Stimulated activated naive CD8-positive, alpha-beta T cell treated with anti-CD3 and anti-CD28 coated beads, Interleukin-15, amount 100 ng/mL, for 72 hours (primary cell): ENCODE measurements at regions not wholly inside any gene's neighbourhood (a gene's known extent, or its start where the extent isn't known, plus 50 kb on each side); places are given as distances from the start of the nearest gene placed in this dataset.

Source experiments
- ATAC-seq: fragments of 150-1000 bp; cut with Tn5 transposase; 2 replicates; pipeline ENCODE4 v1.10.0; 2021; ENCODE audit warnings: mild to moderate bottlenecking, moderate library complexity
- DNase-seq, 2 donors: peaks; one replicate each; pipeline ENCODE4 v3.0.0; 2021 to 2022
- H3K27ac Mint-ChIP-seq, 2 donors: one replicate each; pipeline ENCODE4 v1.8.0; 2022; ENCODE audit warnings: mild to moderate bottlenecking in 2 of 2, mixed read lengths in 2 of 2, moderate library complexity in 2 of 2
- H3K27me3 Mint-ChIP-seq: one replicate; pipeline ENCODE4 v1.8.0; 2022; ENCODE audit warnings: mixed read lengths
- H3K4me1 Mint-ChIP-seq: one replicate; pipeline ENCODE4 v1.8.0; 2022; ENCODE audit warnings: mild to moderate bottlenecking, mixed read lengths
- H3K4me3 Mint-ChIP-seq, 2 donors: one replicate each; pipeline ENCODE4 v1.8.0; 2022; ENCODE audit warnings: mild to moderate bottlenecking in 2 of 2, mixed read lengths in 2 of 2, moderate library complexity in 1 of 2
- H3K9me3 Mint-ChIP-seq, 2 donors: one replicate each; pipeline ENCODE4 v1.8.0; 2022; ENCODE audit warnings: mixed read lengths in 2 of 2

DNA sequence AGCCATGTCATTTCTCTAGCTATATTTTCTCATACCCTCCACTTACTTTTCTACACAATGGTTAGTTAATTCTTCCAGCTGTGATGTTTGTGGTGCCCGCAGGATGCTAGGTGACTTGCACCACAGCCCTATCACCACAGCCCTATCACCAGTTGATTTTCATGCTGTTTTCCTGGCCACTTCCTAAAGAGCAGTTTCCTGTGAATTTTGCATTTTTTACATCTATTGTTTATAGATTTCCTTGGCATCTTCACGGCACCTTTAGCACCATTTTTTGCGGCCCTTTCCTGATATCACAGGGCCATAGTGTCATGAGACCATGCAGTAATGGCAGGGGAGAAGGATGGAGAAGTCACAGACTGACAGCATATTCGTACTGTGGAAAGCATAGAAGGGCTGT lies 132.9 kb upstream of the PRICKLE2 start:
- Mint-ChIP-seq H3K4me1 (peaks cover 27% of the 10 kb centered on the region), H3K4me3 (no peak overlapping the region), H3K27ac (no peak overlapping the region), H3K9me3 (no peaks in the 10 kb centered on the region), H3K27me3 (peaks cover 20% of the 10 kb centered on the region)
- ATAC-seq (no peak), DNase-seq (no peak)

DNA sequence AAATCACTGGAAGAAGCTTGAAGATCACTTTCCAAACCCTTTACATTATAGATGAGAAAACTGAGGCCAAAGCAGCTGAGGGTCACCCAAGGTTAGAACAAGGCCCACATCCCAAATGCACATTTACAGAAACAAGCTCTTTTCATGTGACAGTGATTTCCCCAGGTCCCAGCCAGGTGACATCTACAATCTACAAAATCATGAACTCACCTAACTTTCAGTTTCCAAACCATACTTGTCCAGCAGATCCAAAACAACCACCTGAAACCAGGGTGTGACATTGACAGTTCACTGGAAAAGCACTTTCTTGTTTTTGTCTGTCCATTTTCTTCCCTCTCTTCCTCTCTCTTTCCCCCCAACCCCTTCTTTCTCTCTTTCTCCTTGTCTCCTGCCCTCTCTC lies 132.2 kb upstream of the PRICKLE2 start:
- H3K4me1 Mint-ChIP-seq = peaks cover 27% of the 10 kb centered on the region
- H3K4me3 Mint-ChIP-seq = no peak overlapping the region
- H3K27me3 Mint-ChIP-seq = peaks cover 20% of the 10 kb centered on the region
- ATAC-seq = no peak
- no peak for DNase-seq
- H3K9me3 Mint-ChIP-seq = no peaks in the 10 kb centered on the region
- H3K27ac Mint-ChIP-seq = no peak overlapping the region

DNA sequence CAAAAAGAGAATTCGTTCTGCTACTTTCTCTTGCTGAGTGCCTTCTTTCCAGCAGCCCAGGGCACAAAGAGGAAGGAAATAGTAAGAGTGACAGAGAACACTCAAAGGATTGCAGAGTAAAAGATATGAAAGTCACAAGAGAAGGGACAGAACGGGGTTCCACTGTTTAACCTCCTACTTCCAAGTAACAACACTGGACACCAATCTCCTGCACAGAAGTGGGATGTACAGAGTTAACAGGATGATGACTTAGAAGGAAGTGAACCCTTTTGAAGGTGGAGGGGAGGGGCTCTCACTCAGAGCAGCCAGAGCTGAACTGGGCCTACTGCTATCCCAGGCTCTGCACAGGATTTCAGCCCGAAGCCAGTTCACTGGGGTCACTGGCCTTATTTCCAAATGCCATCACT lies 130.1 kb upstream of the PRICKLE2 start:
- H3K27ac Mint-ChIP-seq = no peak overlapping the region
- H3K4me3 Mint-ChIP-seq = no peak overlapping the region
- ATAC-seq = peak; percentile 59
- no peaks in the 10 kb centered on the region for H3K9me3 Mint-ChIP-seq
- no peak for DNase-seq
- peaks cover 9% of the 10 kb centered on the region for H3K27me3 Mint-ChIP-seq
- peaks cover 38% of the 10 kb centered on the region for H3K4me1 Mint-ChIP-seq

DNA sequence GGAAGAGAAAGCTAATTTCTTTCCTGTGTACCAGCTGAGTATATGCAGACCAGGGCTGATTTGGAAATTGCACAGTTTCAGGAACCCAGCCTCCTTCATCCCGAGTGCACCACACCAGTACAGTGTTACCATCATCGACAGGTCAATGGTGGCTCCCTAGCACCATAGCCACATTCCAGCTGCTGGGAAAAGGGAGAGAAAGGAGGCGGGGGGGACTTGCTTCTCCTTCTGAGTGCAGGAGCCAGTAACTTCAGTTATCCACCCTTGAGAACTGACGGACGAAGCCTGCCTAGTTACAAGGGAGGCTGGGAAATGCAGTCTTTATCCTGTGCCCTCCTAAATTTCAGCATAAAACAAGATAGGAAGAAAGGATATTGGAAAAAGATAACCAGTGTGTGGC lies 129.7 kb upstream of the PRICKLE2 start:
- ATAC-seq (no peak), DNase-seq (no peak)
- H3K27ac Mint-ChIP-seq = no peak overlapping the region
- H3K9me3 Mint-ChIP-seq = no peaks in the 10 kb centered on the region
- peaks cover 5% of the 10 kb centered on the region for H3K27me3 Mint-ChIP-seq
- peaks cover 40% of the 10 kb centered on the region for H3K4me1 Mint-ChIP-seq
- H3K4me3 Mint-ChIP-seq = no peak overlapping the region

DNA sequence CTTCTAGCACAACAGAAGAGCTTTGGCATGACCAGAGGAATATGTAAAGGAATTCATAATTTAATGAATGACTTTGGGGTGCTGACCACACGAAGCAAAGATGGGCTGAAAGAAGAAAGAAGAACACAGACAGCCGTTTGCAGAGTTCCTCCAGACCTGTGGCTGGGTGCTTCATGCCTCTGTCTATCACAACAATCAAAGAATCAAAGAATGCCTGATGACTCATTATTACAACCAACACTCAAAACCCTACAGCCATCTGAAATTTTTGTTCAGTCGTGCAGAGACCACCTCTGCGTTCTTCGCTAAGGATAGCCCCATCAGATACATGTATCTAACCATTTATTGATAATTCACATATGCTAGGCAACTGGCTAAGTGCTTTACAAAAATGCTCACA lies 129.0 kb upstream of the PRICKLE2 start:
- H3K27ac Mint-ChIP-seq = no peak overlapping the region

DNA sequence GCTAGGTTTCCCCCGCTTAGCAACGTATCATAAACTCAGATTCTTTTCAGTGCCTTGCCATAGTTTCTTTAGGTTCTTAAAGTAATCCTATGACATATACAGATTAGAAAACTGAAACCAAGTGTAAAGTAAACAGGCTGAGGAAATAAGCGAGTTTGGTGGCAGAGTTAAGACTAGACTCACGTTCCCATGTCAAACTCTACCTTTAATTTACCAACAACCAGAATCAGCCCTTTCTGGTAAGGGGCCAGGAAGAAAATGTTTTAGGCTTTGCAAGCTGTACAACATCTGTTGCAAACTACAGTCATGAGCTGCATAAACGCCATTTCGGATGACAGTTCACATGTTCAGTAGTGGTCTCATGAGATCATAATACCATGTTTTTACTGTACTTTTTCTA lies 128.0 kb upstream of the PRICKLE2 start:
- Mint-ChIP-seq H3K9me3 (no peaks in the 10 kb centered on the region), H3K4me3 (no peak overlapping the region), H3K4me1 (peaks cover 44% of the 10 kb centered on the region), H3K27ac (no peak overlapping the region), H3K27me3 (peaks cover 9% of the 10 kb centered on the region)
- ATAC-seq (no peak), DNase-seq (no peak)

More for the DNA sequence above, 129.0 kb upstream of the PRICKLE2 start:
- Mint-ChIP-seq H3K27me3 (no peaks in the 10 kb centered on the region), H3K9me3 (no peaks in the 10 kb centered on the region), H3K4me1 (peaks cover 42% of the 10 kb centered on the region), H3K4me3 (no peak overlapping the region)
- no peak for ATAC-seq
- no peak for DNase-seq

DNA sequence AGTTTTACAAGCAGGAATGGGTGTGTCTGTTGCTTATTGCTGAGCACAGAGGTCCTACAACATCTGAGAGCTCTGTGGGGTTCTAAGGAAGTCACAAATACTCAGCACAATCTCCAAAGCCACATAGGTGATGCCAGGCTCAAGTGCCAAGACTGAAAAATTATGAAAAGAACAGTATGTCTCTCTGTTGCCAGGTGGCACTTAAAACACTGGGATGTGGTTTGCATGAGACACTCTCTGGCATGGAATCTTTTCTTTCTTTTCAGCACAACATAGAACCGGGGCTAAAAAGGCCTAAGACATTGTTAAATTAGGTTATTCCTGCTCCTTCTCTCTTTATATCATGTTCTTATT lies 127.3 kb upstream of the PRICKLE2 start:
- no peak overlapping the region for H3K27ac Mint-ChIP-seq
- ATAC-seq = no peak
- H3K4me1 Mint-ChIP-seq = peaks cover 38% of the 10 kb centered on the region
- no peak for DNase-seq
- no peak overlapping the region for H3K4me3 Mint-ChIP-seq
- H3K27me3 Mint-ChIP-seq = peaks cover 15% of the 10 kb centered on the region
- H3K9me3 Mint-ChIP-seq = no peaks in the 10 kb centered on the region

DNA sequence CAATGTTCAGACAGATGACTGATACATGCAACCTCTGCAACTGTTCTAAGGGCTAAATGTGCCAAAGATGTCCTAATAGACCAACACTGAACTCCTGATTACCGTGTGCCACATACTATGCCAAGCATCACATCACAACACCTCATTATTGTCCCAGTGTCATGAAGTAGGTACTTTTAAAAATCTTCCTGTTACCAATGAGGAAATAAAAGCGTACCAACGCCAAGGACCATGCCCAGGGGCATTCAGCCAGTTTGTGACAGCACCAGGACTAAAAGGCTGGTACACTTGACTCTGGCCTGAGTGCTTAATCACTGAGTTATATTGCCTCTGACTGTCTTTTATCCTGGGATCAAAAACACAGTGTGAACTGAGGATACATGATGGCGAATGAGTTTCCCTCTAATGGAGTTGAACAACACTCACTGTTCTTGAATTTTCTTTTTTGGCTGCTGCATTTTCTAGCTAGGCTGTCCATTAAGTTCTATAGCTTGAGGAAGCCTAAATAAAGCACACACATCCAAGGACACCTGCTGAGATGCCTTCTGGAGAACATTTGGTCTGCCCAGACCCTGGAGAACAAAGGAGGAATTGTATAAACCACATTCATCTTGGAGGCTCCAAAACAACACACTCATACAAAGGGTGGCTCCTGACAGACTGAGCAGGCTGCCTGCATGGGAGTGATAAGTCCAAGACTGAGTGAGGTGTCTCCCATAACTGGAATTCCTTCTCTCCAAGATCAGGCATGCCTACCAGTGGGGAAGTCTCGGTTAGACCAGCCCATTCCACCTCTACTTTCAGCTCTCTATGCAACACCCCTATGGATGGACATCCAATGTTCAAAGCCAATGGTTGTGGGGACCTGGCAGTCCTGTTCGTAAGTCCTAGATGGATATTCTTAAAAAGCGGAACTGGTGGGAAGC lies 126.7 kb upstream of the PRICKLE2 start:
- Mint-ChIP-seq H3K27ac (no peak overlapping the region), H3K9me3 (no peaks in the 10 kb centered on the region), H3K4me1 (peaks cover 34% of the 10 kb centered on the region), H3K27me3 (peaks cover 16% of the 10 kb centered on the region), H3K4me3 (no peak overlapping the region)
- no peak for DNase-seq
- no peak for ATAC-seq

DNA sequence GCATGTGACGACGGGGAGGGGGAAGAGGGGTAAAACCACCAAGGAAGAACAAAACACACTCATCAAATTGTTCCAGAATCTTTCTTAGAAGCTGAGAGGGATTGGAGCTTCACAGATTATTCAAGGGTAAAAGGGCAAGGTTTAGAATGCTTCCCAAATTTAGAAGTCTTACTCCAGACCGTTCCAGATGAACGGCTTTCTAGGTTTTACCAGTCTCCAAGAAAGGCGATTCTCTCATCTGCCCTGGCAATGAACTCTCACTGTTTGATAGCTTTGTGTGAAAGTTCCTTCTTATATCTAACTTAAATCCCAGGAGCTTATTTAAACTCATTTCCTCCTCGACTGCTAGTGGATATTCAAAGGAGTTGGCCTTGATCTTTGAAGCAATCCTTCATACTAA lies 124.3 kb upstream of the PRICKLE2 start:
- Mint-ChIP-seq H3K4me3 (no peak overlapping the region), H3K27ac (no peak overlapping the region), H3K4me1 (peaks cover 18% of the 10 kb centered on the region), H3K27me3 (peaks cover 33% of the 10 kb centered on the region), H3K9me3 (no peaks in the 10 kb centered on the region)
- ATAC-seq (no peak), DNase-seq (no peak)

DNA sequence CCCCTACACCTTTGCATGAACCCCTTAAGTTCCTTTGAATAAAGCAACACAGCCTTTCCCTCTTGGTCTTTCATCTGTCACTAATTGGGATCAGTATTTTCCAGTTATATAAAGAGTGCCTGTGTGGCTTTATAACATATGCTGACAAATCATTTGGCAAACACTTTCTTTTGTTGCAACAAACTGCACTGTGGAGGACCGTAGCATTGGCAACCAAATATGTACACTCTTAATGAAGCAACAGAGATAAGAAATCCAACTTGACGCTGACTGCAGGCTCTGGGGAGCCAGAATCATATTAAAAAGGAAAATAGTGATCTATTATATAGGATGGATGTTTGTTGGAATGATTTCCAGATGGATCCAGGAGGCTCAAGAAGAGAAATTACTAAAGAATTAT lies 120.1 kb upstream of the PRICKLE2 start:
- Mint-ChIP-seq H3K4me3 (no peak overlapping the region), H3K27ac (no peak overlapping the region), H3K9me3 (no peaks in the 10 kb centered on the region), H3K4me1 (peaks cover 7% of the 10 kb centered on the region), H3K27me3 (peaks cover 42% of the 10 kb centered on the region)
- ATAC-seq (no peak), DNase-seq (no peak)

DNA sequence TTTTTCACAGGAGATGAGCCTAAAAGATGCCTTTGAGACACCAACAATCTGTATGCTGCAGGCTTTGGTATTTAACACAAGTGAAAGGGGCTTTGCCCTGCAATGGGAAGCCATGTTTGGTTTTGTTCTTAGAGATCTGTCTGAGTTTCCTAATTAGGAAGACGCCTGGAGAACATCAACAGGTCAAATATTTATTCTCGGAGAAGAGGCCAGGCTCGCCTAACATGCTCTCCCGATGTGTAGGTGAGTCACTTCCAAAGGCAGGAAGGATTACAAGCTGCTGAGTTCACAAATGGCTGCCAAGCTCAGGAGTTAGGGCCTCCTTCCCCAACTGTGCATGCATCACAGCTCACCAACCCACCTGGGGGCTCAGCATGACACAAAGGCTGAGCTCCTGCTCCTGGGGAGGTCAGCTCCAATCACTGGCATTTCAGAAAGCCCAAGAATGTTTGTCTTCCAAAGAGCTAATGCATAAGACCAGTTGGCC lies 119.5 kb upstream of the PRICKLE2 start:
- Mint-ChIP-seq H3K4me3 (no peak overlapping the region), H3K9me3 (no peaks in the 10 kb centered on the region), H3K27me3 (peaks cover 42% of the 10 kb centered on the region), H3K4me1 (peaks cover 5% of the 10 kb centered on the region), H3K27ac (no peak overlapping the region)
- no peak for ATAC-seq
- no peak for DNase-seq

DNA sequence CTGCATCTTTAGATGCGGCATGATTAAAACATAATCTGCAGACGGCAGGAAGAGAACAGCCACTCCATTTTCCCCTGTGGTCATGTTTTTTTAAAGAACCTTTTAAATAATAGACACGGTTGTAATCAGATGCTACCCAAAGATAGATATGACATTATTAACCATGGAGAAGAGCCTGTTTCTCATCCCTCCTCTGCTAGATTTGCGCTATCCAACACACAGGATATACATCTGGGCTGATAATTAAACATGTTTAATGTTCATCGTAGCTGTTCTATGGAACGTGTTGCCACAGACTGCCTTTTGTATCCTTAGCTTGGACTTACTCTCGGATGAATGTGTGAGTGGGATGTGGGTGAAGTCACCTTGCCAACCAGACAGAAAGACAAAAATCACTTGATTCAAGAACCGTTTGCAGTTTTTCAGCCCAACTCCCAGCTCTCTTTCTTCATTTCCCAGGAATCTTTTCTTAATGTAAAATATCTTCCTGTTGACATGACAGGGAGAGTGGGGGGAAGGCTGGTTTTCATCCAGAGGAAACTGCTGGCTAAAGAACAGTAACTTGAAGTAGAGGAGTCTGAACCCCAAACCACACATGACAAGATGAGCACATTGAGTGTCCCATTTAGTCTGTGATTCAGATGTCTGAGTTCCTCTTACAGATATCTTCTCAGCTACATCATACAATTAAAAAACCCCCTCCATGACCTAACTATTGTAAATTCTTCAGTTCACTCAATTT lies 118.6 kb upstream of the PRICKLE2 start:
- peaks cover 39% of the 10 kb centered on the region for H3K27me3 Mint-ChIP-seq
- H3K9me3 Mint-ChIP-seq = no peaks in the 10 kb centered on the region
- H3K27ac Mint-ChIP-seq = no peak overlapping the region
- ATAC-seq (no peak), DNase-seq (no peak)
- no peak overlapping the region for H3K4me3 Mint-ChIP-seq
- H3K4me1 Mint-ChIP-seq = no peaks in the 10 kb centered on the region

DNA sequence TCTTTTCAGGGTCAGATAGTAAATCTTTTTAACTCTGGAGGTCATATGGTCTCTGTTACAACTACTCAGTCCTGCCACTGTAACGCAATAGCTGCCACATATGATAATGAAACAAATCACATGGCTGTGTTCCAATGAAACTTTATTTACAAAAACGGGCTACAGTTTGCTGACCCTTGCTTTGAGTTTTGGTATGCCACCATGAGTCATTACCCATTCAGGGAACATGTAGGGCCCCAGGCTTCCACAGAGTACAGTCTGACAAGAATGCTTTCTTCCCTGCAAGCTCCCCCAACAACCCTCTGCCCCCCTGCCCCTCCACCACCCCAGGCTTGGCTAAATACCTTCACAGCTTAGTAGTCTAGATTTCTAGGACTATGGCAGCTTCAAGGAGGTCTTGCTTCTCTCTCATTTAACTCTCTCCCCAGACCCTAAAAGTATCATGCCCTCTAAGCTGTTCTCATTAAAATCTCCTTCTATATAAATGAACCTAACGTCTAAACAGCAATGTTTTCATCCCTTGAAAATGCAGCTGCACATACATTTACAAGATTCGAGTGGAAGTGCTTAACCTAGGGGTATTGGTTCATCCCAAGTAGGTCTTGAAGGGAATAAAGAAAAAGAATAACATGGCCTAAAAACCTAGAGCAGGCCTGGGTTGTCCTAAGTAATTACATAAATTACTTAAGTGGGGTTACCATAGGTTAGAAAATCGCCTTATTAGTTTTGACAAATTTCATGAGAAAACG lies 117.8 kb upstream of the PRICKLE2 start:
- Mint-ChIP-seq H3K27me3 (peaks cover 31% of the 10 kb centered on the region), H3K4me1 (no peaks in the 10 kb centered on the region), H3K27ac (no peak overlapping the region), H3K4me3 (no peak overlapping the region), H3K9me3 (no peaks in the 10 kb centered on the region)
- DNase-seq = no peak
- ATAC-seq = no peak

DNA sequence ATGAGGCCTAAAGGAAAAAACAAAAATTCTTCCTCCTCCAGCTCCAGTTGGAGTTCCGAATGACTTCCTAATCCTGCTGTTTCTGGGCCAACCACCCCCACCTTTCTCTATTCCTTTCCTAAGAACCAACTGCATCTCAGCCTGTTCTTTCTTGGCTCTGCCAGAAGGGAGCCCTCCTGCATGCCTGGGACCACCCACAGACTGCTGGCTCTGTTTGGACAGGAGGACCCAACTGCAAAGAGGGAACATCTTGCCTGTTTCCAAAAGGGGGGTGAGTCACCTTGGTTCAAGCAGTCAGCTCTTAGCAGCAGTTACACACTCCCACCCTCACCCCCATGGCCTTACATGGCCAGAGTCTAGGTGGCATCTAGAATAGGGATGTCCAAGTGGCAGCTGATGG lies 116.0 kb upstream of the PRICKLE2 start:
- Mint-ChIP-seq H3K9me3 (no peaks in the 10 kb centered on the region), H3K4me1 (no peaks in the 10 kb centered on the region), H3K4me3 (no peak overlapping the region), H3K27ac (no peak overlapping the region), H3K27me3 (peaks cover 21% of the 10 kb centered on the region)
- ATAC-seq (no peak), DNase-seq (no peak)

DNA sequence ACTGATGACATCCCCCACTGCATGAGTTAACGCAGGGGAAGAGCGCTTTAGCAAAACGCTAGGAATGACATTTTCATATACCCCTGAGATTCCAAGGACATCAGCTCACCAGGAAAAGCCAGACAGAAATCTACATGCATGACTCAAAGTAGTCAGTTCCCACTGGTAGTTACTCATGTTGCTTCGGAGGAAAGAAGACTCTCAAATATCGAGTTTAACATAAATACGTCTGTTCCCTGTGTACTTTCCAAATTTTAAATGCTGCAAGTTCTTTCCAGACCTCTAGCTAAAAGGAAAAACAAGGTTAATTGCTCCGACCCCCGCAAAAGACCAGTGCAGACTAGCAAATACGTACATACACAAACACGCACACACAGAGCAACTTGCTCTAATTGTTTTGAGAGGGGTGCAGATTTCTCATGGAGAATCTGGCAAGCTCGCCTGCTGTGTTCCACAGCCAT lies 115.4 kb upstream of the PRICKLE2 start:
- H3K4me1 Mint-ChIP-seq = no peaks in the 10 kb centered on the region
- DNase-seq (no peak), ATAC-seq (no peak)
- no peak overlapping the region for H3K4me3 Mint-ChIP-seq
- H3K9me3 Mint-ChIP-seq = no peaks in the 10 kb centered on the region
- H3K27ac Mint-ChIP-seq = no peak overlapping the region
- peaks cover 15% of the 10 kb centered on the region for H3K27me3 Mint-ChIP-seq

DNA sequence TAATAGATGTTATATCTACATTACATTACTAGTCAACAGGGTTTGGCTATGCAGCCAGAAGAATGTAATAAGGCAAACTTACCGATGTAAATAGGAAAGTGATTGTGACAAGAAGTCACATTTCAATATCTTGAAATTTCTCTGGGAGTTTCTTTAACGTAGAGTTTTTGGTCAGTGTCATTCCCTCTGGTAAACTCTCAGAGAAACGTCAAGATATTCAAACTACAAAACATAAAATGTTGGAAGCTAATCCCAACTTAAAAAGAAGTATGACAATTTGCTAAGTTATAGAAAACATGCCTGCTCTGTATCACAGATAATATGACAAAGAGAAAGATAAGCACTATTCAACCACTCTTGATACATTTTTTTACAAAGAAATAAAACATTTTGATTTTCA lies 111.2 kb upstream of the PRICKLE2 start:
- Mint-ChIP-seq H3K4me3 (no peak overlapping the region), H3K27me3 (peaks cover 12% of the 10 kb centered on the region), H3K9me3 (no peaks in the 10 kb centered on the region), H3K27ac (no peak overlapping the region), H3K4me1 (no peaks in the 10 kb centered on the region)
- DNase-seq (no peak), ATAC-seq (no peak)
